ENCODE measurements at regions not wholly inside any gene's neighbourhood (a gene's known extent, or its start where the extent isn't known, plus 50 kb on each side); places are given as distances from the start of the nearest gene placed in this dataset.

GRCh38 chr15:25515633-25516032 lies 76.8 kb upstream of the UBE3A start:
- DNase-seq (ENCODE audit: missing footprints) (no peak), ATAC-seq (no peak)
- intact Hi-C loops (cut with DNase I) = no loop called here

GRCh38 chr15:25514522-25514921 lies 75.7 kb upstream of the UBE3A start:
- ATAC-seq (no peak), DNase-seq (ENCODE audit: missing footprints) (no peak)
- intact Hi-C loops (cut with DNase I) = no loop called here

GRCh38 chr15:25512957-25513356 lies 74.1 kb upstream of the UBE3A start:
- DNase-seq (ENCODE audit: missing footprints) = no peak
- intact Hi-C loops (cut with DNase I) = no loop called here
- no peak for ATAC-seq

GRCh38 chr15:25510146-25510545 lies 71.3 kb upstream of the UBE3A start:
- intact Hi-C loops (cut with DNase I) = no loop called here

GRCh38 chr15:25509703-25510102 lies 70.9 kb upstream of the UBE3A start:
- no peak for ATAC-seq
- intact Hi-C loops (cut with DNase I) = loop anchor here (5.0 to 10.0 kb wide), 4 partner anchors 55 to 1358 kb away; partner anchors contain the start of gene GABRA5
- DNase-seq (ENCODE audit: missing footprints) = no peak

More at GRCh38 chr15:25510146-25510545, 71.3 kb upstream of the UBE3A start:
- DNase-seq (ENCODE audit: missing footprints) (no peak), ATAC-seq (no peak)

GRCh38 chr15:25508369-25509002 lies 69.7 kb upstream of the UBE3A start:
- ATAC-seq = no peak
- intact Hi-C loops (cut with DNase I) = loop anchor here (1.0 to 10.0 kb wide), 5 partner anchors 54 to 1359 kb away; partner anchors contain the start of gene GABRA5

GRCh38 chr15:25504307-25504706 lies 65.5 kb upstream of the UBE3A start:
- intact Hi-C loops (cut with DNase I) = loop anchor here (5.0 to 10.0 kb wide), 2 partner anchors 50 to 742 kb away; no protein-coding TSS in a partner anchor
- ATAC-seq = no peak
- no peak for DNase-seq (ENCODE audit: missing footprints)

More at GRCh38 chr15:25508369-25509002, 69.7 kb upstream of the UBE3A start:
- DNase-seq (ENCODE audit: missing footprints) = no peak

- DNase-seq (ENCODE audit: missing footprints) (no peak), ATAC-seq (no peak)
- intact Hi-C loops (cut with DNase I) = loop anchor here (5.0 to 10.0 kb wide), 2 partner anchors 47 to 740 kb away; no protein-coding TSS in a partner anchor
Observed at GRCh38 chr15:25501828-25502446, 63.1 kb upstream of the UBE3A start.

- ATAC-seq = no peak
- DNase-seq (ENCODE audit: missing footprints) = no peak
- intact Hi-C loops (cut with DNase I) = no loop called here
Observed at GRCh38 chr15:25498835-25499234, 60.0 kb upstream of the UBE3A start.

- intact Hi-C loops (cut with DNase I) = no loop called here
- DNase-seq (ENCODE audit: missing footprints) = no peak
- ATAC-seq = no peak
Observed at GRCh38 chr15:25497934-25498333, 59.1 kb upstream of the UBE3A start.

GRCh38 chr15:25493823-25494526 lies 55.2 kb upstream of the UBE3A start:
- intact Hi-C loops (cut with DNase I) = no loop called here
- ATAC-seq (no peak), DNase-seq (ENCODE audit: missing footprints) (no peak)

- ATAC-seq (no peak), DNase-seq (ENCODE audit: missing footprints) (no peak)
- intact Hi-C loops (cut with DNase I) = no loop called here
Observed at GRCh38 chr15:25492315-25492714, 53.5 kb upstream of the UBE3A start.

Measured in Right ventricle myocardium inferior (tissue), 1 donor.